Spinal cord (tissue), 9 donors: ENCODE measurements at regions not wholly inside any gene's neighbourhood (a gene's known extent, or its start where the extent isn't known, plus 50 kb on each side); places are given as distances from the start of the nearest gene placed in this dataset.

Experiments used
- DNase-seq, 6 donors: peaks; one replicate each; pipeline versions ENCODE4 v3.0.0 to v3.0.0-alpha.2; 2013 to 2015; ENCODE audit warnings: low spot score in 6 of 6, low read depth in 4 of 6
- H3K27ac ChIP-seq: one replicate; pipeline ENCODE4 v1.5.1; 2013; ENCODE audit warnings: low read depth, low read length, control low read depth
- H3K27me3 ChIP-seq: one replicate; pipeline ENCODE4 v1.6.1; 2013; ENCODE audit warnings: low read length; ENCODE audit not compliant: control insufficient read depth, insufficient read depth
- H3K36me3 ChIP-seq: one replicate; pipeline ENCODE4 v1.6.1; 2013; ENCODE audit warnings: low read length; ENCODE audit not compliant: control insufficient read depth, insufficient read depth
- H3K4me1 ChIP-seq: one replicate; pipeline ENCODE4 v1.6.1; 2013; ENCODE audit warnings: low read length; ENCODE audit not compliant: control insufficient read depth, insufficient read depth
- H3K4me3 ChIP-seq: one replicate; pipeline ENCODE4 v1.5.1; 2013; ENCODE audit warnings: low read depth, low read length, control low read depth
- H3K9me3 ChIP-seq: one replicate; pipeline ENCODE4 v1.6.1; 2013; ENCODE audit warnings: low read length; ENCODE audit not compliant: control insufficient read depth, insufficient read depth
- WGBS: methylation state at CpG from one replicate; pipeline ENCODE4 v1.1.5; 2013; ENCODE audit warnings: missing lambda C conversion rate; ENCODE audit not compliant: insufficient coverage; 5-methylcytosine and 5-hydroxymethylcytosine counted together
- donor health status: healthy.

GRCh38 chr10:83863283-83863966 is 275.9 kb upstream of the GHITM start:
- Histone ChIP-seq H3K4me1 (no peaks in the 10 kb centered on the region), H3K9me3 (no peaks in the 10 kb centered on the region), H3K36me3 (no peaks in the 10 kb centered on the region), H3K4me3 (no peak overlapping the region), H3K27me3 (no peaks in the 10 kb centered on the region), H3K27ac (no peak overlapping the region)
- WGBS: 95% methylated on average over 4 of the region's 7 CpGs
- DNase-seq: no peak

GRCh38 chr10:83869898-83870297 is 269.4 kb upstream of the GHITM start:
- no peaks in the 10 kb centered on the region for H3K27me3 ChIP-seq
- no peaks in the 10 kb centered on the region for H3K36me3 ChIP-seq
- no peak overlapping the region for H3K4me3 ChIP-seq
- H3K4me1 ChIP-seq: peaks cover 7% of the 10 kb centered on the region
- no peak overlapping the region for H3K27ac ChIP-seq
- H3K9me3 ChIP-seq: no peaks in the 10 kb centered on the region
- 93% methylated on average over 6 of the region's 6 CpGs for WGBS
- DNase-seq: no peak

- Histone ChIP-seq H3K27me3 (no peaks in the 10 kb centered on the region), H3K36me3 (no peaks in the 10 kb centered on the region), H3K4me3 (no peak overlapping the region), H3K4me1 (peaks cover 7% of the 10 kb centered on the region), H3K9me3 (no peaks in the 10 kb centered on the region), H3K27ac (no peak overlapping the region)
- DNase-seq: peak in 5 of 6 donors; percentile 67 to 95 (median 72)
- WGBS: 6% methylated on average over 11 of the region's 18 CpGs
These were observed 267.9 kb upstream of the GHITM start for GRCh38 chr10:83871187-83872081.

- no peaks in the 10 kb centered on the region for H3K9me3 ChIP-seq
- no peak overlapping the region for H3K4me3 ChIP-seq
- H3K27me3 ChIP-seq: no peaks in the 10 kb centered on the region
- 86% methylated on average over 7 of the region's 8 CpGs for WGBS
- H3K27ac ChIP-seq: peak overlapping the region; percentile 49
- no peaks in the 10 kb centered on the region for H3K36me3 ChIP-seq
- peaks cover 11% of the 10 kb centered on the region for H3K4me1 ChIP-seq
- no peak for DNase-seq
These were observed 259.0 kb upstream of the GHITM start for GRCh38 chr10:83880252-83880791.

- Histone ChIP-seq H3K4me1 (peaks cover 11% of the 10 kb centered on the region), H3K36me3 (no peaks in the 10 kb centered on the region), H3K27ac (peak overlapping the region; percentile 49), H3K27me3 (no peaks in the 10 kb centered on the region), H3K9me3 (no peaks in the 10 kb centered on the region), H3K4me3 (no peak overlapping the region)
- WGBS: no CpG with 5 or more reads among the region's 1 CpG
- DNase-seq: peak in 5 of 6 donors; percentile 45 to 93 (median 58)
These were observed 257.6 kb upstream of the GHITM start for GRCh38 chr10:83881661-83882060.

GRCh38 chr10:83886871-83887270 is 252.4 kb upstream of the GHITM start:
- no peaks in the 10 kb centered on the region for H3K27me3 ChIP-seq

GRCh38 chr10:83892737-83893136 is 246.6 kb upstream of the GHITM start:
- 95% methylated on average over 3 of the region's 6 CpGs for WGBS
- DNase-seq: no peak
- H3K36me3 ChIP-seq: no peaks in the 10 kb centered on the region
- H3K9me3 ChIP-seq: no peaks in the 10 kb centered on the region
- no peak overlapping the region for H3K4me3 ChIP-seq
- H3K27ac ChIP-seq: no peak overlapping the region
- H3K27me3 ChIP-seq: no peaks in the 10 kb centered on the region
- no peaks in the 10 kb centered on the region for H3K4me1 ChIP-seq

More at GRCh38 chr10:83886871-83887270, 252.4 kb upstream of the GHITM start:
- DNase-seq: peak in 1 of 6 donors; percentile 34
- H3K4me3 ChIP-seq: no peak overlapping the region
- H3K4me1 ChIP-seq: no peaks in the 10 kb centered on the region
- no CpG with 5 or more reads among the region's 5 CpGs for WGBS
- no peaks in the 10 kb centered on the region for H3K9me3 ChIP-seq
- no peaks in the 10 kb centered on the region for H3K36me3 ChIP-seq
- H3K27ac ChIP-seq: no peak overlapping the region

- Histone ChIP-seq H3K27me3 (no peaks in the 10 kb centered on the region), H3K9me3 (no peaks in the 10 kb centered on the region), H3K36me3 (no peaks in the 10 kb centered on the region), H3K27ac (no peak overlapping the region), H3K4me3 (no peak overlapping the region), H3K4me1 (no peaks in the 10 kb centered on the region)
- no peak for DNase-seq
- WGBS: 100% methylated on average over 1 of the region's 6 CpGs
These were observed 243.1 kb upstream of the GHITM start for GRCh38 chr10:83896219-83896618.

GRCh38 chr10:83897626-83898025 is 241.7 kb upstream of the GHITM start:
- WGBS: no CpG with 5 or more reads among the region's 1 CpG
- no peak overlapping the region for H3K4me3 ChIP-seq
- DNase-seq: no peak

More at GRCh38 chr10:83897626-83898025, 241.7 kb upstream of the GHITM start:
- Histone ChIP-seq H3K9me3 (no peaks in the 10 kb centered on the region), H3K36me3 (no peaks in the 10 kb centered on the region), H3K27me3 (no peaks in the 10 kb centered on the region), H3K27ac (no peak overlapping the region), H3K4me1 (no peaks in the 10 kb centered on the region)
